Trophoblast cell (in vitro differentiated cells and primary cell): ENCODE measurements at regions not wholly inside any gene's neighbourhood (a gene's known extent, or its start where the extent isn't known, plus 50 kb on each side); places are given as distances from the start of the nearest gene placed in this dataset.

Experiments used
- DNase-seq, 2 donors: peaks; one replicate each; pipeline ENCODE4 v3.0.0-alpha.2; 2016
- H2AFZ ChIP-seq: 2 replicates; pipeline ENCODE4 v1.6.1; 2013; ENCODE audit warnings: low read length, moderate library complexity, mild to moderate bottlenecking; ENCODE audit not compliant: insufficient read depth, poor library complexity
- H2AK5ac ChIP-seq: 2 replicates; pipeline ENCODE4 v1.6.1; 2013; ENCODE audit warnings: mild to moderate bottlenecking, low read length
- H2BK120ac ChIP-seq: 2 replicates; pipeline ENCODE4 v1.6.1; 2013; ENCODE audit warnings: low read length, mild to moderate bottlenecking, moderate library complexity; ENCODE audit not compliant: insufficient read depth, poor library complexity
- H2BK12ac ChIP-seq: 2 replicates; pipeline ENCODE4 v1.6.1; 2013; ENCODE audit warnings: mild to moderate bottlenecking, low read length, moderate library complexity
- H2BK5ac ChIP-seq: 2 replicates; pipeline ENCODE4 v1.6.1; 2013; ENCODE audit warnings: low read length, low read depth, moderate library complexity, mild to moderate bottlenecking; ENCODE audit not compliant: poor library complexity
- H3K14ac ChIP-seq: 2 replicates; pipeline ENCODE4 v1.6.1; 2013; ENCODE audit warnings: mild to moderate bottlenecking, low read length
- H3K18ac ChIP-seq: 2 replicates; pipeline ENCODE4 v1.6.1; 2013; ENCODE audit warnings: mild to moderate bottlenecking, low read length
- H3K23ac ChIP-seq: 2 replicates; pipeline ENCODE4 v1.6.1; 2013; ENCODE audit warnings: low read length
- H3K27ac ChIP-seq: 2 replicates; pipeline ENCODE4 v1.5.1; 2013; ENCODE audit warnings: low read depth, mild to moderate bottlenecking, inconsistent platforms, low read length, moderate library complexity
- H3K27me3 ChIP-seq: 2 replicates; pipeline ENCODE4 v1.6.1; 2013; ENCODE audit warnings: inconsistent platforms, mild to moderate bottlenecking, low read length, moderate library complexity; ENCODE audit not compliant: insufficient read depth
- H3K36me3 ChIP-seq, 2 experiments: 1 replicate in 1 of 2; 2 replicates in 1 of 2; pipeline ENCODE4 v1.6.1; 2013; ENCODE audit warnings: low read length in 2 of 2, mild to moderate bottlenecking in 2 of 2, moderate library complexity in 1 of 2; ENCODE audit not compliant: insufficient read depth in 2 of 2, control insufficient read depth in 1 of 2
- H3K4ac ChIP-seq: 2 replicates; pipeline ENCODE4 v1.6.1; 2013; ENCODE audit warnings: low read depth, mild to moderate bottlenecking, low read length, moderate library complexity
- H3K4me1 ChIP-seq, 2 experiments: 1 replicate in 1 of 2; 2 replicates in 1 of 2; pipeline ENCODE4 v1.6.1; 2013; ENCODE audit warnings: low read length in 2 of 2, mild to moderate bottlenecking in 2 of 2, moderate library complexity in 1 of 2; ENCODE audit not compliant: insufficient read depth in 2 of 2, control insufficient read depth in 1 of 2
- H3K4me2 ChIP-seq: 2 replicates; pipeline ENCODE4 v1.6.1; 2013; ENCODE audit warnings: inconsistent platforms, mild to moderate bottlenecking, low read length, moderate library complexity
- H3K4me3 ChIP-seq: 2 replicates; pipeline ENCODE4 v1.5.1; 2013; ENCODE audit warnings: mild to moderate bottlenecking, low read depth, low read length, inconsistent platforms
- H3K79me1 ChIP-seq: one replicate; pipeline ENCODE4 v1.6.1; 2013; ENCODE audit warnings: low read length
- H3K79me2 ChIP-seq: 2 replicates; pipeline ENCODE4 v1.6.1; 2013; ENCODE audit warnings: low read length, mild to moderate bottlenecking; ENCODE audit not compliant: control insufficient read depth, insufficient read depth, poor library complexity
- H3K9ac ChIP-seq: 2 replicates; pipeline ENCODE4 v1.6.1; 2013; ENCODE audit warnings: mild to moderate bottlenecking, low read length
- H3K9me3 ChIP-seq: 2 replicates; pipeline ENCODE4 v1.6.1; 2013; ENCODE audit warnings: low read depth, mild to moderate bottlenecking, control low read depth, inconsistent platforms, low read length; ENCODE audit not compliant: insufficient read depth
- H4K12ac ChIP-seq: 2 replicates; pipeline ENCODE4 v1.6.1; 2013; ENCODE audit warnings: low read depth, mild to moderate bottlenecking, low read length, moderate library complexity
- H4K8ac ChIP-seq: 2 replicates; pipeline ENCODE4 v1.6.1; 2013; ENCODE audit warnings: low read depth, mild to moderate bottlenecking, low read length, moderate library complexity
- H4K91ac ChIP-seq: one replicate; pipeline ENCODE4 v1.6.1; 2013; ENCODE audit warnings: low read depth, mild to moderate bottlenecking, low read length, moderate library complexity
- WGBS: extraction: QIAGEN DNeasy Blood & Tissue Kit; methylation state at CpG from one replicate; pipeline ENCODE4 v1.1.7; 2013; ENCODE audit warnings: missing lambda C conversion rate; ENCODE audit not compliant: insufficient read length, insufficient coverage; ENCODE audit errors: extremely low coverage; 5-methylcytosine and 5-hydroxymethylcytosine counted together

- Histone ChIP-seq H4K91ac (no peak overlapping the region), H3K4me3 (no peak overlapping the region), H3K4ac (no peak overlapping the region), H3K36me3 (no peaks in the 10 kb centered on the region), H2BK5ac (no peak overlapping the region), H3K79me1 (no peaks in the 10 kb centered on the region), H2AK5ac (no peak overlapping the region), H3K79me2 (no peaks in the 10 kb centered on the region), H3K4me1 (no peaks in the 10 kb centered on the region), H3K23ac (no peak overlapping the region), H2BK12ac (no peak overlapping the region), H3K18ac (no peak overlapping the region), H3K27ac (no peak overlapping the region), H3K9me3 (no peaks in the 10 kb centered on the region), H3K4me2 (no peak overlapping the region), H3K9ac (no peak overlapping the region), H2BK120ac (no peak overlapping the region), H4K8ac (no peak overlapping the region), H3K27me3 (no peaks in the 10 kb centered on the region), H4K12ac (no peak overlapping the region), H2AFZ (no peak overlapping the region), H3K14ac (no peak overlapping the region)
- no peak for DNase-seq
Measured at GRCh38 chrY:16602146-16602545, 1277.9 kb downstream of the CDY2B start.

- Histone ChIP-seq H2BK12ac (no peak overlapping the region), H4K8ac (no peak overlapping the region), H4K91ac (no peak overlapping the region), H3K4me2 (no peak overlapping the region), H3K27ac (no peak overlapping the region), H3K14ac (no peak overlapping the region), H2BK5ac (no peak overlapping the region), H3K79me1 (no peaks in the 10 kb centered on the region), H3K9me3 (no peaks in the 10 kb centered on the region), H3K9ac (no peak overlapping the region), H2BK120ac (no peak overlapping the region), H3K18ac (no peak overlapping the region), H3K4me1 (no peaks in the 10 kb centered on the region), H3K4me3 (no peak overlapping the region), H2AK5ac (no peak overlapping the region), H3K4ac (no peak overlapping the region), H4K12ac (no peak overlapping the region), H2AFZ (no peak overlapping the region), H3K27me3 (no peaks in the 10 kb centered on the region), H3K23ac (no peak overlapping the region), H3K36me3 (no peaks in the 10 kb centered on the region), H3K79me2 (no peaks in the 10 kb centered on the region)
- DNase-seq: no peak
- no CpG with 5 or more reads among the region's 2 CpGs for WGBS
Measured at GRCh38 chrY:16601626-16602025, 1278.4 kb downstream of the CDY2B start.

DNA sequence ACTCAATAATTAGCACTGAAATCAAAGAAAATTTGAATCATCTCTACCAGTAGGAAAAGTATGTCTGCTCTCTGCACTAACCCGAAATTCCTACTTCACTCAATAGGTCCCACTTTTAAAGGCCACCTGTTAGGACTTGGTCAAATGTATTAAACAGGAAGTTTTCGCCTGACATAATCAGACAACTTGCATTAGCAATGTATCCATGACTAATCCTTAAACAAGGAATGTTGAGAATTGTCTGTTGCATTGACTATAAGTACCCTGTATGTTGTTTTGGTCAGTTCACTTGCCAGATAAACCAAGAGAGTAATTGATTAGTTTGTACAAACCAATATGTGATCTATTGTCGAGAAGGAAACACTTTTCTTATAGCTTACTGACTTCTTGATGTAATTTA is 1308.0 kb downstream of the CDY2B start:
- no peak for DNase-seq
- H2AK5ac ChIP-seq: no peak overlapping the region
- H3K9ac ChIP-seq: no peak overlapping the region
- H3K79me2 ChIP-seq: no peaks in the 10 kb centered on the region
- H4K8ac ChIP-seq: no peak overlapping the region
- H3K14ac ChIP-seq: no peak overlapping the region
- H4K91ac ChIP-seq: no peak overlapping the region
- H3K4ac ChIP-seq: no peak overlapping the region
- H3K79me1 ChIP-seq: no peaks in the 10 kb centered on the region
- no CpG with 5 or more reads among the region's 3 CpGs for WGBS
- no peaks in the 10 kb centered on the region for H3K4me1 ChIP-seq
- H2AFZ ChIP-seq: no peak overlapping the region
- H3K4me2 ChIP-seq: no peak overlapping the region
- H2BK12ac ChIP-seq: no peak overlapping the region
- H4K12ac ChIP-seq: no peak overlapping the region
- H3K23ac ChIP-seq: no peak overlapping the region
- H2BK5ac ChIP-seq: no peak overlapping the region
- no peak overlapping the region for H3K27ac ChIP-seq
- H3K18ac ChIP-seq: no peak overlapping the region
- no peak overlapping the region for H3K4me3 ChIP-seq
- no peaks in the 10 kb centered on the region for H3K27me3 ChIP-seq
- no peak overlapping the region for H2BK120ac ChIP-seq
- no peaks in the 10 kb centered on the region for H3K9me3 ChIP-seq
- no peaks in the 10 kb centered on the region for H3K36me3 ChIP-seq

- H2BK120ac ChIP-seq: no peak overlapping the region
- no peak overlapping the region for H3K18ac ChIP-seq
- H2AK5ac ChIP-seq: no peak overlapping the region
- H3K9ac ChIP-seq: no peak overlapping the region
- DNase-seq: no peak
- H3K4me1 ChIP-seq: no peaks in the 10 kb centered on the region
- no CpG with 5 or more reads among the region's 3 CpGs for WGBS
- H3K4ac ChIP-seq: no peak overlapping the region
- no peaks in the 10 kb centered on the region for H3K27me3 ChIP-seq
- H3K27ac ChIP-seq: no peak overlapping the region
- no peaks in the 10 kb centered on the region for H3K79me2 ChIP-seq
- H2BK5ac ChIP-seq: no peak overlapping the region
- H4K91ac ChIP-seq: no peak overlapping the region
- H3K36me3 ChIP-seq: no peaks in the 10 kb centered on the region
- no peak overlapping the region for H2AFZ ChIP-seq
- no peak overlapping the region for H3K4me2 ChIP-seq
- H3K4me3 ChIP-seq: no peak overlapping the region
- H3K14ac ChIP-seq: no peak overlapping the region
- H4K12ac ChIP-seq: no peak overlapping the region
- no peak overlapping the region for H3K23ac ChIP-seq
- H4K8ac ChIP-seq: no peak overlapping the region
- H3K9me3 ChIP-seq: no peaks in the 10 kb centered on the region
- H3K79me1 ChIP-seq: no peaks in the 10 kb centered on the region
- no peak overlapping the region for H2BK12ac ChIP-seq
Measured at GRCh38 chrY:16562491-16562890, 1317.5 kb downstream of the CDY2B start.

GRCh38 chrY:16522021-16522420 is 1358.0 kb downstream of the CDY2B start:
- Histone ChIP-seq H3K4ac (no peak overlapping the region), H2AK5ac (no peak overlapping the region), H3K79me2 (no peaks in the 10 kb centered on the region), H4K8ac (no peak overlapping the region), H3K4me3 (no peak overlapping the region), H3K18ac (no peak overlapping the region), H2BK5ac (no peak overlapping the region), H3K4me2 (no peak overlapping the region), H3K9ac (no peak overlapping the region), H3K79me1 (no peaks in the 10 kb centered on the region), H3K4me1 (no peaks in the 10 kb centered on the region), H4K91ac (no peak overlapping the region), H3K23ac (no peak overlapping the region), H3K27me3 (no peaks in the 10 kb centered on the region), H3K14ac (no peak overlapping the region), H2AFZ (no peak overlapping the region), H3K9me3 (no peaks in the 10 kb centered on the region), H2BK12ac (no peak overlapping the region), H3K27ac (no peak overlapping the region), H4K12ac (no peak overlapping the region), H2BK120ac (no peak overlapping the region), H3K36me3 (no peaks in the 10 kb centered on the region)
- DNase-seq: no peak
